G401.6 (cell line): ENCODE measurements at regions not wholly inside any gene's neighbourhood (a gene's known extent, or its start where the extent isn't known, plus 50 kb on each side); places are given as distances from the start of the nearest gene placed in this dataset.
"Not testable (repeated sequence)": the region's sequence is repeated elsewhere in the genome, so short reads cannot be mapped to it uniquely, and the experiment has no call there.

Experiments
- FAIRE-seq: peaks from 2 replicates; lab custom pipeline; 2012; peaks lifted over from hg19 to GRCh38; lab: Jason Lieb, UNC

DNA sequence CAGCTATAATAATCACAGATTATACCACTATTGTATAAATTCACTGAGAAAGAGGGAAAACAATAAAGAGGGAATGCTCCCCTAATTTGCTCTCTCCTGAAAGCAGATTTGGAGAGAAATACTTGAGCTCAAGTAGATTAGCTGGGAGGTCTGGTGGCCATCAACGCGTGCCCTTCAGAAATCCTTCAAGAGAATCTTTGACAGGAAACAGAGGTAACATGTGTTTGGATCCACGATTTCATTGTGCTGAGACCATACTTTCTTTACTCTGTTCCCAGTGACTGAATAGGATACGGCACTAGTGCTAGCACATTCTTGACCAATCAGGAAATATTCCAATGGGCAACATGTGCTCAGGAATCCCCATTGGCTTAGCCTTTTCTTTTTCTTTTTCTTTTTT, 1395.3 kb downstream of the RAPGEF2 start:
- FAIRE-seq: no peak

DNA sequence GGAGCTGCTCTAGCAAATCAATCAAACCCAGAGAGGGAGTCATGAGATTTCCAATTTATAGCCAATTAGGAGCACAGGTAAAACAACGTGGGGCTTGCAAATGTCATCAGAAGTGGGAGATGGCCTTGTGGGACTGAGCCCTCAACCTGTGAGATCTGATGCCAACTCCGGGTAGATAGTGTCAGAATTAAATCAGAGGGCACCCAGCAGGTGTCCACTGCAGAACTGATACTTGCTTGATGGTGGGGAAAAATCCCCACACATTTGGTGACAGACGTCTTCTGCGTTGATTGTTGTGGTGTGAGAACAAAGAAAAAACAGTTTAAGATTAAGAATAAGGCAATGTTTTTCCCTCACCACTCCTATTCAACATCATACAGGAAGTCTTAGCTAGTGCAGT, 1402.8 kb downstream of the RAPGEF2 start:
- FAIRE-seq: no peak

GRCh38 chr4:160510928-160511327, 1408.0 kb downstream of the RAPGEF2 start:
- FAIRE-seq: no peak

- no peak for FAIRE-seq
Measured at GRCh38 chr4:160514126-160514525, 1411.2 kb downstream of the RAPGEF2 start.

GRCh38 chr4:160523231-160523630, 1420.4 kb downstream of the RAPGEF2 start:
- FAIRE-seq: no peak

- FAIRE-seq: no peak
Measured at GRCh38 chr4:160537681-160538080, 1434.8 kb downstream of the RAPGEF2 start.

DNA sequence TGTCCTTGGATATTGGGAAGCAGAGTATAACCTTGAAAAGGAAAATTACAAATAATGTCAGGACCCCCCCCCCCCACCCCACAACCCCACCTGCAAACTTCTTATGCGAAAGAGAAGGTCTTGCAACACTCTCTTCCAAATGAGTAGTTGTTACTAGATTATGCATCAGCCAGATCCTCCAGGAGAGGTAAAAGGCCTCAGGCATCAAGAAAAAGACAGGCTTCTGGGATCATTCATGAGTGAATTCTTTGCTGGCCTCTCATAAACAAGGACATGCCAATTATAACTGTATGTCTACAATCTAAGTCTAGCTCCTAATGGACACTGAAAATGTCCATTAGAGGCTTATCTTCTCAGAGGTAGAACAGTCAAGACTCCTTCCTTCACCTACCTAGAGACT, 1443.3 kb downstream of the RAPGEF2 start:
- FAIRE-seq: no peak

- FAIRE-seq: not testable (repeated sequence)
Measured at GRCh38 chr4:160549951-160550519, 1447.2 kb downstream of the RAPGEF2 start.

- FAIRE-seq: no peak
Measured at GRCh38 chr4:160562661-160563060, 1459.8 kb downstream of the RAPGEF2 start.

DNA sequence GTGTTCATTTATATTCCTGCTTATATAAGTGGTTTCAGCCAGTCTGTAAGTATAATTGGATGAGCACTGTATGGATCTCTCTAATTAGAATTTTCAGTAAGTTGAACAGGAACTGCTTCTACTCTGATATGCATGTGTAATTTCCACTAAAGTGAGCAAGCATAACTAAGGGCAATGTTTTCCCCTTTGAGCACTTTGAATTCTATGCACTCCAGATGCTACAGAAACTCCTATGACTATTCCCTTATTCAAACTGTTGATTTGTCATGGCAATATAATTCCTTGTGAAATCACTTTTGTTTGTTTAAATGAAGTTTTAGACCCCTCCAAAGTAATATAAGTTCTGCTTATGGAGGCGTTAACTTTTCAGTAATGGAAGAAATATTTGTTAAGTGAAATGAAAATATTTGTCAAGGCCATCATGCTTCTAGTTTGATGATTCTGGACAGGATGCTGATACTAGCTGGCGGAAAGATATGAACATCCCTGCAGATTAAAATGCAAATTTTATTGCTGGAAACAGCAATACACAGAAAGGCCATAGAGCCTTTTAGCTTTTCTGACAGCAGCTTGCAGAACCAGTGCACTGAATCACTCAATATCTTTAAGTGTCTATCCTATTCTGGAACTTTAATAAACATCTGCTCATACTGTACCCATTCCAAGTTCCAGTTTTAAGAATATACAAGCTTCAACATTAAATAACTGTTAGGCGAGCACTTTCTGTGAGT, 1460.8 kb downstream of the RAPGEF2 start:
- no peak for FAIRE-seq

DNA sequence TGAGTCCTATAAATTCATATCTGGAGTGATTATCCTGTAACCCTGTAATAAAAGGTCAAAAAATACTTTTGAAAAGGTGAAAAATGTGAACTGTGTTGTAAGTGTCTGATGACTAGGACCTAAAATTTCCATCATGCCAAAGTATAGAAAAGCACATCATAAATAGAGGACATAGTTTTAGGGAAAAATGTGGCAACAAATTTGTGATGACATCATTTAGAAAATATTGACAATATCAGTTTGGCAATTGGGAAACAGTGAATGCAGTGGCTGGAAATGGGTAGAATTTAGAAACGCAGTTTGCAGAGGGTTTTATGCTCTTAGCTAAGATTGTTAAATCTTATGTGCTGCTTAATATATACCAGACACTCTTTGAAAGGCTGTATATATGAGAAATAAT, 1464.8 kb downstream of the RAPGEF2 start:
- no peak for FAIRE-seq

DNA sequence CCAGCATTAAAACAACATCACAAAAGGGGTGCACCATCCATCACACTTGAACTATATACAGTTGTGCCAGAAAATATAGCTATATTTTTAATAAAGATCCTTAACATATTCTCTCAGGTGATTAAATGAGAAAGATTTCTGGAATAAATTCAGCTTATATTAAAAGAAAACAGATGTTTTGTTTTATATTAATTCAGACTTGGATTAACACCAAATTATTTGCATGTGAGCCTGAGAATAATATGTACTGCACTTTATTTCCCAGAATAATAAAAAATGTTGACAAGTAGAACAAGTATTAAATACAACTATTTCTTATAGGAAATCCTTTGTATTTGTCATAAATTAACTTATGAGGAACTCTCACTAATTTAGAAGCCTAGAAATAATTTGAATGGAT, 1467.4 kb downstream of the RAPGEF2 start:
- FAIRE-seq: no peak

- FAIRE-seq: not testable (repeated sequence)
Measured at GRCh38 chr4:160574272-160574671, 1471.4 kb downstream of the RAPGEF2 start.

- FAIRE-seq: no peak
Measured at GRCh38 chr4:160580581-160580980, 1477.7 kb downstream of the RAPGEF2 start.

DNA sequence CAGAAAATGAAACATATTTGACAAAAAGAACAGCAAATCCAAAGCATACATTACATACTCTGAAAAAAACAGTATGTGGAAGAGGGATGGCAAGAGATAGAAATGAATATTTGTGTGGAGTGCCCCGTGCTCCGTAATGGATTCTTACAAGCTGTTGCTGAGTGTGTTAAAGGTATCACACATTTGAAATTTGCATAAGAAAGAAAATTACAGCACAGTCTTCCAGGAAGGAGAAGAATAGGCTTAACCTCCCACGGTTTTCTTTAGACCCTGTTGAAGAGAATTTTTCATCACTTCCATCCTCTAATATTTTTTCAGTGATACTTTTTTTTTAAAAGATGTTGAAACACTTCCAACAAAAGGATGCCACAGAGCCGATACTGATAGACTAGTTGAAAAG, 1489.4 kb downstream of the RAPGEF2 start:
- no peak for FAIRE-seq

DNA sequence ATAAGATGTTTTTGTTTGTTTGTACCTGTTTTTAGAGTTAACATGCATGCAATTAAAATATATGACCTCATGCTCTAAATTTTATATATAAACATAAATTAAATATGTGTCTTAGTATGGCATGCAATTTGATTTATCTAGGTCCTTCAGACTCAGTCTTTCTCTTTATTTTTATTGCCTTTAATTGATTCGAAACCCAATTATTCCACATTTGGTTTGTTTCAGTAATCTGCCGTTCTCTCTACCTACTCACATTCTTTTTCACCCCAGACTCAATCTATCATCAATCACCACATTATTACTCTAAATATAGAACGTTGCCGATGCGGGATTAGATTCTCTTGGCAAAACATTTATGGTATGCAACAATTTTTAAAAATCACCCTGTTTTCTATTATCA, 1492.8 kb downstream of the RAPGEF2 start:
- no peak for FAIRE-seq

GRCh38 chr4:160604541-160604940, 1501.7 kb downstream of the RAPGEF2 start:
- no peak for FAIRE-seq

DNA sequence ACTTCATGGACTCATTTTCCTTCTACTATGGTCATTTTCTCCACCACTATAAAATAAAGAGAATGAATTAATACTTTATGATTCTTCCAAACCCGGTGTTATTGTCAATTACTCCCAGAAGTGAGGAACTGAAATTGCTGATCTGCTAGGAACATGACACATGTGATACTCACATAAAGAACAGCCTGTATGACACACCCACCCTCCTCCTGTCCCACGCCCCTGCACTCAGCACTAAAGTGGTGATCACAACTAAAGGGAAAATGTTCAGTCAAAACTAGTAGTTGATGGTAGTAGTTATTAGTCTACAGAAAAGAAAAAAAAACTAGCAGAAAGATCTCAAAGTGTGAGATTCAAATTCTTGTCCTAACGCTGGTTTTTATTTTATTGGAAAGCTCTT, 1508.3 kb downstream of the RAPGEF2 start:
- FAIRE-seq: no peak

GRCh38 chr4:160631044-160631443, 1528.2 kb downstream of the RAPGEF2 start:
- no peak for FAIRE-seq

- FAIRE-seq: no peak
Measured at GRCh38 chr4:160652790-160653189, 1511.0 kb downstream of the FSTL5 start.

DNA sequence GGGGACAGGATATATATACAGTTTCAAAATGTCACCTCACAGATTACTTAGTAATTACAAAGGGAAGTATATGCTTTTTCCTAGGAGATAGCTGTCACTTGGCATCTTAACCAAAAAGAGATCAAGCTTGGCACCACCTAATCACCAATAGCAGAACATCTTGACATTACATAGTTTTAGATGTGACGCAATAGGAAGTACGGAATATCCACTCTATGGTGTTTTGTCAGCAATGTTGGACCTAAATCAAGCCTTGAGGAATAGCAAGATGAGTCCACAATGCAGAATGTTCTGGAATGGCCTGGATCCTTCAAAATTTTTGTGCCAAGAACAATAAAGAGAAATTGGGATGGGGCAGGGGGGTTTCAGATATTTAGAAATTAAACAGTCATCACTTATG, 1488.2 kb downstream of the FSTL5 start:
- FAIRE-seq: no peak

DNA sequence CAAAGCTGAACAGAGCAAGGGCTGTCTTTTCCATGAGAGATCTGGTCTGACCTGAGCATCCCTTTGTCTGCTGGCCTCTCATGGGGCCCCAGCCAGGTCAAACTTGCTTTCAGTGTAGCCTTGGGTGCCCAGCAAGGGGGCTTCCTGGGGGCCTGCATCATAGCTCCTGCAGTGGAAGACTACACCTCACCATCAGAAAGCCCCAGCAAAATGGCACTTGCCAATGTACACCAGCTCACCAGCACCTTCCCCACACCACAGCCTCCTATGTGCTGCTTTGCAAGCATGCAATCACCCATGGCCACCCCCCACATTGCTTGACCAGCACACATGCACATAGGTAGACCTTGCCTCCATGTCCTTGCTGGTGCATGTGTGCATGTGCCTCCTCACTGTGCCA, 1478.1 kb downstream of the FSTL5 start:
- no peak for FAIRE-seq

DNA sequence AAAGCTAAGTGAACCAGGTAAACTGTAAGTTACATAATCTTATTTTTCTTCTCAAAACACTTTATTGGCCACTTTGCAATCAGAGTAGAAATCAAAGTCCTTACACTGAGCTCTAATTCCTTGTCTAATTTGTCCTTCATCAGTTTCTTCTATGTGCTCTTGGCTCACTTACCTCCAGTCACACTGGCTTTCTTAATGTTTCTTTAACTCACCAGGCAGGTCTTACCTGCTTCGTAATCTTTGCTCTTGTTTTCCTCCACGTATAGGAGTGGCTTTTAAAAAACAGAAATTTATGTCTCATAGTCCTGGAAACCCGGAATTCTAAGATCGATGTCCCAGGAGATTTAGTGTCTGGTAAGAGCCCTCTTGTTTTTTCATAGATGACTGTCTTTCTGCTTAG, 1462.1 kb downstream of the FSTL5 start:
- FAIRE-seq: no peak

GRCh38 chr4:160709026-160709425, 1454.8 kb downstream of the FSTL5 start:
- FAIRE-seq: no peak
